CD4-positive, alpha-beta T cell treated with Interferon alpha-2 for 1 hour (primary cell): ENCODE measurements at regions not wholly inside any gene's neighbourhood (a gene's known extent, or its start where the extent isn't known, plus 50 kb on each side); places are given as distances from the start of the nearest gene placed in this dataset.
"Not testable (repeated sequence)": the region's sequence is repeated elsewhere in the genome, so short reads cannot be mapped to it uniquely, and the experiment has no call there.

Experiments
- DNase-seq, 2 donors: peaks; one replicate each; pipeline ENCODE4 v3.0.0-alpha.2; 2020 to 2022

DNA sequence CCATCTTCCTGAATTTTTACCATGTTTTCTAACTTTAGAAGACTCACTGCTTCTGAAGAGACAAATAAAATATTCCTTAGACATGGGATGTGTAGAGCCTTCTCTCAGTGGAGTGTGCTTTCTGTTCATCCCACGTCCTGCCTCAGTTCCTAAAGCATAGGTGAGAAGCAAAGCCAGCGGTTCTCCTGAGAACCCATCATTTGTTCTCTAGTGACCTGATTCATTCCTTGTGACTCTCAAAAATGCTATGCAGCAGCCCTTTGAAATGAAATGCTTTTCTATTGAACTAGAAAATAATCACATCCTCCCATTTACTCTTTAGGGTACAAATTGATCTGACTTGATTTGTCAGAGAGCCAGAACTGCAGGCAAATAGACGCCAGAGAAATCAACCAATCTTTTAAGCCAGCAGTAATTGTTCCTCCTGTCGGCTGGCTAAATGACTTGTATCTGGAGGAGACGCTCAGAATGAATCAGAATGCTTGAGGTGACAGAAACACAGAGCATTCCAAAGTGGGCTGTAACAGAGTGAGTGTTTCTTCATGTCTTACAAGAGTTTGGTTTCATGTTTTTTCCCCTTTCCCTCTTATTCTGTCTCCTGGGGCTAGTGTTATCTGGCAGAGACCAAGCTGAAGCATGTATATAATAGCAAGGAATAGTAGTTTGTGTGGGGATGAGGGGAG lies 81.3 kb upstream of the TMEM178A start:
- DNase-seq = no peak

DNA sequence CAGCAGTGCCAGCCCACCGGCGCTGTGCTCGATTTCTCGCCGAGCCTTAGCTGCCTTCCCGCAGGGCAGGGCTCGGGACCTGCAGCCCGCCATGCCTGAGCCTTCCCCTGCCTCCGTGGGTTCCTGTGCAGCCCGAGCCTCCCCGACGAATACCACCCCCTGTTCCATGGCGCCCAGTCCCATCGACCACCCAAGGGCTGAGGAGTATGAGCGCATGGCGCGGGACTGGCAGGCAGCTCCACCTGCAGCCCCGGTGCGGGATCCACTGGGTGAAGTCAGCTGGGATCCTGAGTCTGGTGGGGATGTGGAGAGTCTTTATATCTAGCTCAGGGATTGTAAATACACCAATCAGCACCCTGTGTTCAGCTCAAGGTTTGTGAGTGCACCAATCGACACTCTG lies 80.2 kb upstream of the TMEM178A start:
- DNase-seq = not testable (repeated sequence)

DNA sequence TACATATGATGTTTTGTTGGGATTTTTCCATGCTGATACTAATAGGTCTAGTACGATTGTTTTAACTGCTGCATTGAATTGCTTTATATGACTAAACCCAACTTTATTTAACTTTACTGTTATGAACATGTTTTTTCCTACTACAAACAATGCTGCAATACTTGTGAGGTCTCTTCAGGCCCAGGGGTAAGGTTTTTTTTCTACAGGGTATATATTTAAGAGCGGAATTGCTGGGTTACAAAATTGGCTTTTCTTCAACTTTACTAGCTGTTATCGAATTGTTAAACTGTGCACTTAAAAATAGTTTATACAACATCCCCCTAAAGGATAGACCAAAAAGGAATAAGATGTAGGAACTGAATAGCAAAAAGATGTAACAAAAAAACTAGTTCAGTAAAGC lies 78.5 kb upstream of the TMEM178A start:
- no peak for DNase-seq

DNA sequence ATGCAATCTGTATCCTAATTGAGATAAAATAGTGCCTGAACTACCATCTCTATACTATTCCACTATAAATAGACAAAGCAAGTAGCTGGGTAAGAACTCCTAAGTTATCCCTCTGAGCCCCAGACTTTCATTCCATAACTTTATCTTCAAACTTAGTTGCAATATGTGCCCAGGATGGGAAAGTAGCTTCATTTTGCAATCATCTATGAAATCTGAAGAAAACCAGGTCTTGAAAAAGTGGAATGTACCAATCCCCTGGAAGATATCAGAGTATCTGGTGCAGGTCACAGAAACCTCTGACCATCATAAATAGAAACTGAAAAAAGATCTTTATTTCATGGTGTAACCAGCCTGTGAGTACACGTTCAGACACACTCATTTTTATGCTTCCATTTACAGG lies 78.1 kb upstream of the TMEM178A start:
- no peak for DNase-seq

DNA sequence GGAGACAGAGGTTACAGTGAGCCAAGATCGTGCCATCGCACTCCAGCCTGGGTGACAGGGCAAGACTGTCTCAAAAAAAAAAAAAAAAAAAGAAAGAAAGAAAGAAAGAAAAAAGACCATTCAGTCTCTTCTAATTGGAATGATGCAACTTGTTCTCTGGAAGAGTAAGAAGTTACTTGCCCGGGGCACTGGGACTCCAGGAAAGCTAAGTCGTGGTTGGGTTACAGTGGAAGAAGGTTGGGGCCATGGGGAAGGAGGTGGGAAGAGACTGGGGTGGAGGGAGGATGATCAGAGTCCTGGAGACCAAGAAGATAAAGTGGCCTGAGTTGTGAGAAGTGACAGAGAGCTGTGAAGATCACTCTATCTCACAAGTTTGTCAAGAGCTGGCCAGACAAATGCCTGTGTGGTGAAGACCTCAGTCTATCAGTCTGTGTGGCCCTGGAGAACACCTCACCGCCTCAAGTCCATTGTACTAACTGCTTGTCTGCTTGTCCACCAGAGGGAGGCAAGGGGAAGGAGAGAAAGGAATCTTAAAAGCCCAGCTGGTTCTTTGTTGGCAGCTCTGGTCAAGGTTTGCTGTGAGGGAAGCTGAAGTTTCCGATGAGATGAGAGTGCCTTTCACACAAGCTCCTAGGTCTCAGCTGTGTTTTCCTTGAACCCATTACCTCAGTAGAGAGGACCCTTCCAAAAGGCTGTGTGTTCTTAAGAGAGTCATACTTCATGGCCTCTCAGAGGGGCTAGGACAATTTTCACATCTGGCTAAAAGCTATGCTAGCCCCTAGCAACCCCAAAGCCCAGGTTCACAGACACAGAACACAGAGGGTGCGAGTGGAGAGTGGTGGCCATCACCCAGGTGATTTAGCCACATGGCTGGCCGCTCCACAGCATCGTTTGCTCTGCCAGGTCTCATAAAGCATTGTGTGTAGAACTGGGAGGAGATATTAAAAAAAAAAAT lies 72.0 kb upstream of the TMEM178A start:
- no peak for DNase-seq

DNA sequence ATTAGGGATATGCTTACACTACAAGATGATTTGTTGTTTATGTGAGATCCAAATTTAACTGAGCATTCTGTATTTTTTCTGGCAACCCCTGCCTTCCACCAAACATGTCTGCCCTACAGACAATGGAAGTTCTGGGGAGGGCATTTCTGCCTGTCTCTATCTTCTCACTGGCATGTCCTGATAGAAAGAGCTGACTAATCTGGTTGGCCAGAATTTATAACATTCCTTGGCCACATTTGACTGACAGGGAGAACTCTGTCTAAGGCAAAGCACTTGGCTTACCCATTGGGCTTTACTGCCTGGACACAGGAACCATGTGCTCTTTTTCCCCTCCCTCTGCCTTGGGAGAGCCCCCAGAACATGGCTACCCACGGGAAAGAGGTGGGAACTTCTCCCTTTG lies 70.6 kb upstream of the TMEM178A start:
- DNase-seq = no peak

DNA sequence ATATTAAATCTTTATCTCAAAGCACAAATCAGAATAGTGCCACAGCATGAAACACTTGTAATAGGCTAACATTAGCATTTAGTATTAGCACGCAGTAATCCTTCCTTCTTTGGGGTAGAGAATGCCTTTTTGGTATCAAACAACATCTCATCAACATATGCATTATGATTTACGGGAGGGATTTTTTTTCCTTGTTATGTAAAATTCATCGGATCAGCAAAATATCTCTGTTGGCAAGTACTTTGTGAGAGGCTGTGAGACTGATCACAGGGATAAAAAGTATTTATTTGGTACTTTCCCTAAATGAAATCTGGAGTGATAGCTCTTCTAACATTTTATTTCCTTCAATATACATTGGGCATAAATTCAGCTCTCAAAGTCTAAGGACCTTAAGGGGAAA lies 68.4 kb upstream of the TMEM178A start:
- no peak for DNase-seq

DNA sequence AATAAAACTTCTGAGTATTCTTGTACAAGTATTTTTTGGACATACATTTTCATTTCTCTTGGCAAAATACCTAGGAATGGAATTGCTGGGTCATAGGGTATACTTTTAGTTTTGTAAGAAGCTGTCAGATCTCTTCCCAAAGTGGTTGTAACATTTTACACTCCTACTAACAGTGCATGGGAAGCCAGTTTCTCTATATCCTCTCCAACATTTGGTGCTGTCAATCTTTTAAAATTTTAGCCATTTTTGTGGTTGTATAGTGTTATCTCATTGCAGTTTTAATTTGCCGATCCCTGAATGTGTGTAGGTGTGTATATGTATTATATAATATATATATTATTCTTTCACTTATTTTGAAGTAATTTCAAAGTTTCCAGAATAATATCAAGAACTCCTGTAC lies 63.1 kb upstream of the TMEM178A start:
- DNase-seq = no peak

DNA sequence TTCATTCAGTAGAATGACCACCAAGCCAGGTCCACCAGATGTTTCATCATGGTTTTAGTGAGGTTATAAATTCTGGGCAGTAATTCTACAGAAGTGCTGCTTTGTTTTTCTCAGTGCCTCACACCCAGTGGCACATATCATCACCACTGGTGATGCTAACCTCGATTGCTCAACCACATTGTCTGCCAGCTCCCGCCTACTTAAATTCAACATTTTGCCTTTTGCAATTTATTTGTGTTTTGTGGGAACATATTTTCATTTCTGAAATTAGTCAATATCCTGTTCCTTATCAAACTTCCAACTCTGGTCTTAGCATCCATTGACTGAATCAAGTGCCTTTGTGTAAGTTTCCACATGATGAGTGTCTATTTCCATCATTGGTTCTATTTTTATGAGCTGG lies 62.3 kb upstream of the TMEM178A start:
- no peak for DNase-seq

DNA sequence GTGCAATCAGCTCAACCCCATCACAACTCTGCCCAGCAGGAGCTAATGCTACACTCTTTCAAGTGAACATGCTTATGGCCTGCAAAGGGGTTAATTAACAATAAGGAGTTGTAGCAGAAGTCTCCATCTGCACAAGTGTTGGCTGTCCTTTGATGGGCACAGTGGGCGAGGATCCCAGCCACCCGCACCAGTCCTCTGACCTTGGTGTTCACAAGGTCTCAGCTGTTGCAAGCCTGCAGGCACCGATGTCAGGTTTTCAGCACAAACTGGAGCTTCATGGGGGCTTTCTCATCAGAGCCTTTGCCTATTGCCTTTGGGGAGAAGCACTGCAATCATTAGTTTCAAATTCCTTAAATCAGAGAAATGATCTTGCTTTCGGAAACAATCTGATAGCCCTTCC lies 60.9 kb upstream of the TMEM178A start:
- DNase-seq = no peak

DNA sequence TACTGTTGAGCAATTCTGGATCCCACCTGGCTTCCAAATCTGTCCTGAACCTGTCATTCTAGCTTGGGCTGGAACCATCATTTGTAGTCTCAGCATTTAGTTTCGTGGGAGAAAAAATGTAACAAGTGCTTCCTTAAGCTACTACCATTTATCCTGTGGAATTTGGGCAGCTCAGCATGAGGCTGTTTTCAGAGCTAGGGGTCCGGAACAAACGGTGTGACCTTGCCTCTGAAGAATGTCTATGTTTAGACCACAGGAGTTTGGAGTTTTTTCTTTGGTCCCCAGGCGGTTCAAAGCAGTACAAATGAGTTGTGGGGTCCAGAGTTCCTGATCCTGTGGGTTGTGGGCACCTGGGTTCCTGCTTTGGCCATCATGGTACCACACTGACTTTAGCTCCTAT lies 59.1 kb upstream of the TMEM178A start:
- no peak for DNase-seq

DNA sequence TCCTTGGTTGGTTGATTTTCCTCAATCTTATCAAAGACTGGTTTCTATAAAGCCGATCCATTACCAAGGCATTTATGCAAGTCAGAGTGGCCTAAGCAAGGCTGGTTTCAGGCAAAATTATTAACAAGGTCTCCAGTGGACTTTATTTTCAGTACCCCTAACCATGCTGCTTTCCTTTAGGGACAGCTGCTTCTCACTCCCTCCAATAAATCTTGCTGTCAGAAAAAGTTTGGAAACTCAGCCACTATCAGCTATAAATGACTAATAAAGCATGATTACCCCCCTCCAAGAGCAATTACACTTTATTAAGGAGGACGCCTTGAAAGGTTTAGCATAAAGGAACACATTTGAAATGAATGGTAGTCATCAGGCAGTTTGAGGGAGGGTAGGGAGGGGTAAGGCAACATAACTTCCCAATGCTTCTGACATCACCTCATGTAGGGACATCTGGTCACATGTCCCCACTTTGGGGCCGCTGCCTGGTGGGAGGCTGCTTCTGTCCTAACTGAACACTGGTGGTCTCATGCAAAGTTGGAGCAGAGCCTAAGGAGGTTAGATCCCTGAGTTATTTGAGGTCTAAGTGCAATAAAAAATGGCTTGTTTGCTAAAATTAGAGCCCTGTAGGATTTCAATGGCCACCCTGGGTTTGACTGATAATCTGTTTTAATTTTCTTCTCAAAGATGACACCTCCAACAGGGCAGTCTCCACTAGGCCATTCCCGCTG lies 58.0 kb upstream of the TMEM178A start:
- DNase-seq = no peak

DNA sequence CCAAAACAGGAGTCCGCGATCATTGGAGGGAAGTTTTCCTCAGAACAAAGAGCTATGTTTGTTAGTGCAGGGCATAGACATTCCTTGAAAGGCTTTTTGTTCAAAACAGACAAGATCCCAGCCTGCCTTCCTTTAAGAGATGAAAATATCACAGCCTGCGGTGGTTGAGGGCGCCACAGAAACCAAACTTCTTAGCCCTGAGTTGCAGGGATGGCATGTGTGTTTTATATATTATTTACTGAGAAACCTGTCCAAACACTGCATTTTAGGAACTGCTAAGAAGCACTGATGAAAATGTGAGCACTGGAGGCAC lies 57.5 kb upstream of the TMEM178A start:
- no peak for DNase-seq

DNA sequence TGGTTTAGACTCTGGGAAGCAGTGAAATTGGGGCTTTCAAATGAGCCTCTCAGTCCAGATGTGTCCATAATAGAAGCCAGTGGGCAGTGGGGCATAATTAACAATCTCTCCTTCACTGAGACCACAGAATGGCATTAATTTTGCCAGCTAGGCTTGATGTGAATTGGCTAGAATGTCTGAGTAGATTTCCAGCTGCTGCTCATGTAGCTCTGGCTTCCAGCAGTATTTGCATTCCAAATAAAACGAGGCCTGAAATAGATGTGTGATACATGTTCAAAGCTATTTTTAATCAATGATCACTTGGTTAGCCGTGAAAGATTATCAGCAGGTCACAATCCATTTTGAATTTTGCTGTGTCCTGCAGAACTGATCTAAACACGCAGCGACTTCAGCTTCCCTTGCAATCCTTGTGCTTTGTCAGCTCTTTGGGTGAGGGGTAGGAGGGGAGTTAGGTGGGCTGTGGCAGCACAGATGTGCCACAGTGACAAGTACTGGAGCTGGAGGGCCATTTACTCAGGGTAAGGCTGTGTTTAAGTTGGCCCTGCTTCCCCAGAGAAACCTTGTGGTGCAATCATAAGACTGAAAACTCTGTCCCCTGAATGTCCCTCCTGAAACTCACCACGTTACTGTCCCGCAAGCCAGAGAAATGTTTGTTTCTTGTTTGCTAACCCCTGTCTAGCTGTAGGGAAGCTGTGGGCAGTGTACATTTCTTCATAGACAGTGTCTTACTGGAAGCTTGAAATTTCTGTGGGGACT lies 56.9 kb upstream of the TMEM178A start:
- no peak for DNase-seq

DNA sequence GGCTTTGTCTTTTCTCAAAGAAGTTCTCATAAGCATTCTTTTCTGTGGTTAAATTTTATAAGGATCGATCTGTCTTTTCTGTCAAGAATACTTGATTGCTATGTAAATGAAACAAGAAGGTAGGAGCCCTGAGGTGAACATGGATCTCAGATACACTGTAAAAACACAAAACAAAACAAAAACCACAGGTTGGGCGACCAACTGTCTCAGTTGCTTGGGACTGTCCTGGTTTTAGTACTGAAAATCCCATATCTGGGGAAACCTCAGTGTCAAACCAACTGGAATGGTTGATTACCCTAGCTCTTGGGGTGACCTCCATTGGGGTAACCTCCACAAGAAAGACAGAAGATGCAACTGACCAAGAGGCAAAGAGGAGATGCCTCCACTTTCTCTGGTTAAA lies 55.8 kb upstream of the TMEM178A start:
- DNase-seq = no peak

DNA sequence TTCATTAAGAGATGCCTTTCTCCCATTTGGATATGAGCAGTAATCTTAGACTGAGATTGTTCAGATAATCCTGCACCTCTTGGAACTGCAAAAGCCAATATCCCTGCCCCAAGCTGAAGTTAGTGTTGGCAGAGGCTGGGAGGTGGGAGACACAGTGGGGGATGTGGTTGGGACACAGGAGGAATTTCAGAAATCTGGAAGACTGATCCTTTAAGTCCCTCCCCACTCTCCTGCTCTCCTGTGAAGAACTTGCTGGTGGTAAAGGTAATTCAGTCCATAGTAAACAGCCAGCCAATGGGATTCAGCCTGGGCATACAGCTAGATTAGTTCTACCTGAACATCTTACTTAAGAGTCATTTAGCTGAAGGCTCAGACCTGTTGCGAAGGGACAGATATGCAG lies 50.0 kb upstream of the TMEM178A start:
- no peak for DNase-seq
